ENCODE measurements at regions not wholly inside any gene's neighbourhood (a gene's known extent, or its start where the extent isn't known, plus 50 kb on each side); places are given as distances from the start of the nearest gene placed in this dataset.

- no peak overlapping the region for H3K27ac ChIP-seq (ENCODE audit: low read depth in 1 of 2, low read length in 2 of 2)
- H3K4me1 ChIP-seq (ENCODE audit: control insufficient read depth in 4 of 4, insufficient read depth in 4 of 4, low read length in 3 of 4): no peaks in the 10 kb centered on the region
- no peak overlapping the region for H3K4me3 ChIP-seq (ENCODE audit: low read depth in 1 of 3, low read length in 3 of 3)
- no peaks in the 10 kb centered on the region for H3K9me3 ChIP-seq (ENCODE audit: control insufficient read depth in 4 of 4, low read length in 3 of 4)
- no peaks in the 10 kb centered on the region for H3K36me3 ChIP-seq (ENCODE audit: control insufficient read depth in 4 of 4, insufficient read depth in 3 of 4, low read depth in 1 of 4, low read length in 3 of 4)
- H3K27me3 ChIP-seq (ENCODE audit: control insufficient read depth in 4 of 4, insufficient read depth in 4 of 4, low read length in 3 of 4): no peaks in the 10 kb centered on the region
- no peak overlapping the region for H3K9ac ChIP-seq (ENCODE audit: low read depth in 1 of 2, low read length in 2 of 2)
- TF ChIP-seq HNF4G (IDR thresholded peaks at IDR 0.05) (no peak), FOXA1 (IDR thresholded peaks at IDR 0.05) (no peak), RXRA (IDR thresholded peaks at IDR 0.05) (no peak), TAF1 (conservative IDR thresholded peaks at IDR 0.05) (no peak), CTCF (IDR thresholded peaks at IDR 0.05; ENCODE audit: low read depth, low read length, missing input control) (no peak), RAD21 (IDR thresholded peaks at IDR 0.05) (no peak), HNF4A (conservative IDR thresholded peaks at IDR 0.05) (no peak), GABPA (IDR thresholded peaks at IDR 0.05 in 1 of 2, conservative IDR thresholded peaks at IDR 0.05 in 1 of 2) (no peak), FOXA2 (IDR thresholded peaks at IDR 0.05) (no peak), MAX (IDR thresholded peaks at IDR 0.05) (no peak), YY1 (IDR thresholded peaks at IDR 0.05) (no peak), NR2F2 (IDR thresholded peaks at IDR 0.05) (no peak), JUND (IDR thresholded peaks at IDR 0.05) (no peak), SP1 (IDR thresholded peaks at IDR 0.05) (no peak), EGR1 (IDR thresholded peaks at IDR 0.05; ENCODE audit: low read depth in 2 of 2) (no peak), ATF3 (IDR thresholded peaks at IDR 0.05) (no peak)
- TF ChIP-seq, protein P1, sequence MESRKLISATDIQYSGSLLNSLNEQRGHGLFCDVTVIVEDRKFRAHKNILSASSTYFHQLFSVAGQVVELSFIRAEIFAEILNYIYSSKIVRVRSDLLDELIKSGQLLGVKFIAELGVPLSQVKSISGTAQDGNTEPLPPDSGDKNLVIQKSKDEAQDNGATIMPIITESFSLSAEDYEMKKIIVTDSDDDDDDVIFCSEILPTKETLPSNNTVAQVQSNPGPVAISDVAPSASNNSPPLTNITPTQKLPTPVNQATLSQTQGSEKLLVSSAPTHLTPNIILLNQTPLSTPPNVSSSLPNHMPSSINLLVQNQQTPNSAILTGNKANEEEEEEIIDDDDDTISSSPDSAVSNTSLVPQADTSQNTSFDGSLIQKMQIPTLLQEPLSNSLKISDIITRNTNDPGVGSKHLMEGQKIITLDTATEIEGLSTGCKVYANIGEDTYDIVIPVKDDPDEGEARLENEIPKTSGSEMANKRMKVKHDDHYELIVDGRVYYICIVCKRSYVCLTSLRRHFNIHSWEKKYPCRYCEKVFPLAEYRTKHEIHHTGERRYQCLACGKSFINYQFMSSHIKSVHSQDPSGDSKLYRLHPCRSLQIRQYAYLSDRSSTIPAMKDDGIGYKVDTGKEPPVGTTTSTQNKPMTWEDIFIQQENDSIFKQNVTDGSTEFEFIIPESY (IDR thresholded peaks at IDR 0.05): no peak
- TF ChIP-seq, protein P2, sequence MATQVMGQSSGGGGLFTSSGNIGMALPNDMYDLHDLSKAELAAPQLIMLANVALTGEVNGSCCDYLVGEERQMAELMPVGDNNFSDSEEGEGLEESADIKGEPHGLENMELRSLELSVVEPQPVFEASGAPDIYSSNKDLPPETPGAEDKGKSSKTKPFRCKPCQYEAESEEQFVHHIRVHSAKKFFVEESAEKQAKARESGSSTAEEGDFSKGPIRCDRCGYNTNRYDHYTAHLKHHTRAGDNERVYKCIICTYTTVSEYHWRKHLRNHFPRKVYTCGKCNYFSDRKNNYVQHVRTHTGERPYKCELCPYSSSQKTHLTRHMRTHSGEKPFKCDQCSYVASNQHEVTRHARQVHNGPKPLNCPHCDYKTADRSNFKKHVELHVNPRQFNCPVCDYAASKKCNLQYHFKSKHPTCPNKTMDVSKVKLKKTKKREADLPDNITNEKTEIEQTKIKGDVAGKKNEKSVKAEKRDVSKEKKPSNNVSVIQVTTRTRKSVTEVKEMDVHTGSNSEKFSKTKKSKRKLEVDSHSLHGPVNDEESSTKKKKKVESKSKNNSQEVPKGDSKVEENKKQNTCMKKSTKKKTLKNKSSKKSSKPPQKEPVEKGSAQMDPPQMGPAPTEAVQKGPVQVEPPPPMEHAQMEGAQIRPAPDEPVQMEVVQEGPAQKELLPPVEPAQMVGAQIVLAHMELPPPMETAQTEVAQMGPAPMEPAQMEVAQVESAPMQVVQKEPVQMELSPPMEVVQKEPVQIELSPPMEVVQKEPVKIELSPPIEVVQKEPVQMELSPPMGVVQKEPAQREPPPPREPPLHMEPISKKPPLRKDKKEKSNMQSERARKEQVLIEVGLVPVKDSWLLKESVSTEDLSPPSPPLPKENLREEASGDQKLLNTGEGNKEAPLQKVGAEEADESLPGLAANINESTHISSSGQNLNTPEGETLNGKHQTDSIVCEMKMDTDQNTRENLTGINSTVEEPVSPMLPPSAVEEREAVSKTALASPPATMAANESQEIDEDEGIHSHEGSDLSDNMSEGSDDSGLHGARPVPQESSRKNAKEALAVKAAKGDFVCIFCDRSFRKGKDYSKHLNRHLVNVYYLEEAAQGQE (IDR thresholded peaks at IDR 0.05): no peak
- no peak for DNase-seq (ENCODE audit: low spot score)
- 69% methylated on average over 9 of the region's 9 CpGs for WGBS
These were observed 631.9 kb downstream of the SLCO4C1 start for GRCh38 chr5:101664071-101664791.

Measured in liver (tissue), 8 donors.